Liver (tissue), 8 donors: ENCODE measurements at regions not wholly inside any gene's neighbourhood (a gene's known extent, or its start where the extent isn't known, plus 50 kb on each side); places are given as distances from the start of the nearest gene placed in this dataset.
A peak's percentile ranks its signal among the peaks of the same experiment; 100 is the strongest.
"Not testable (repeated sequence)": the region's sequence is repeated elsewhere in the genome, so short reads cannot be mapped to it uniquely, and the experiment has no call there.

Source experiments
- DNase-seq: peaks from one replicate; pipeline ENCODE4 v3.0.0-alpha.2; 2017; ENCODE audit warnings: low spot score
- H3K27ac ChIP-seq, 2 donors: one replicate each; pipeline ENCODE4 v1.7.0; 2013; ENCODE audit warnings: inconsistent platforms in 2 of 2, low read length in 2 of 2, control low read depth in 1 of 2, low read depth in 1 of 2, mild to moderate bottlenecking in 1 of 2
- H3K27me3 ChIP-seq, 4 donors: one replicate each; pipeline versions ENCODE4 v1.6.1 to v1.7.0; 2013; ENCODE audit warnings: low read length in 3 of 4, inconsistent platforms in 1 of 4, mild to moderate bottlenecking in 1 of 4, moderate library complexity in 1 of 4; ENCODE audit not compliant: control insufficient read depth in 4 of 4, insufficient read depth in 4 of 4
- H3K36me3 ChIP-seq, 4 donors: one replicate each; pipeline versions ENCODE4 v1.6.1 to v1.7.0; 2013; ENCODE audit warnings: low read length in 3 of 4, mild to moderate bottlenecking in 3 of 4, low read depth in 1 of 4, moderate library complexity in 1 of 4; ENCODE audit not compliant: control insufficient read depth in 4 of 4, insufficient read depth in 3 of 4
- H3K4me1 ChIP-seq, 4 donors: one replicate each; pipeline versions ENCODE4 v1.6.1 to v1.7.0; 2013; ENCODE audit warnings: low read length in 3 of 4, mild to moderate bottlenecking in 3 of 4, moderate library complexity in 1 of 4; ENCODE audit not compliant: control insufficient read depth in 4 of 4, insufficient read depth in 4 of 4
- H3K4me3 ChIP-seq, 3 donors: one replicate each; pipeline versions ENCODE4 v1.6.1 to v1.7.0; 2013; ENCODE audit warnings: low read length in 3 of 3, control low read depth in 1 of 3, low read depth in 1 of 3, mild to moderate bottlenecking in 1 of 3
- H3K9ac ChIP-seq, 2 donors: one replicate each; pipeline ENCODE4 v1.7.0; 2013; ENCODE audit warnings: low read length in 2 of 2, mild to moderate bottlenecking in 2 of 2, moderate library complexity in 2 of 2, control low read depth in 1 of 2, low read depth in 1 of 2
- H3K9me3 ChIP-seq, 4 donors: one replicate each; pipeline versions ENCODE4 v1.6.1 to v1.7.0; 2013; ENCODE audit warnings: low read length in 3 of 4; ENCODE audit not compliant: control insufficient read depth in 4 of 4
- FOXA2 ChIP-seq: IDR thresholded peaks from 2 replicates; pipeline ENCODE4 v1.6.1; 2016; ENCODE audit warnings: antibody characterized with exemption
- HNF4A ChIP-seq, 2 donors: conservative IDR thresholded peaks; 2 replicates each; pipeline ENCODE4 v1.6.1; 2016; ENCODE audit warnings: antibody characterized with exemption in 2 of 2, mild to moderate bottlenecking in 2 of 2
- JUND ChIP-seq, 2 donors: IDR thresholded peaks; 2 replicates each; pipeline ENCODE4 v1.6.1; 2016; ENCODE audit warnings: antibody characterized with exemption in 2 of 2
- WGBS: extraction: QIAGEN DNeasy Blood & Tissue Kit; methylation state at CpG from one replicate; pipeline ENCODE4 v1.1.7; 2013; 5-methylcytosine and 5-hydroxymethylcytosine counted together
- TF ChIP-seq, protein P1 (sequence below): fragments of 150-350 bp; IDR thresholded peaks from 2 replicates; pipeline ENCODE4 v1.5.1; 2017; ENCODE audit warnings: improper control_type of control experiment, low read depth, low read length; ENCODE audit not compliant: missing input control
- TF ChIP-seq, protein P2 (sequence below): IDR thresholded peaks from 2 replicates; pipeline ENCODE4 v1.6.1; 2016; ENCODE audit warnings: antibody characterized with exemption, mild to moderate bottlenecking
- donor health status: healthy.
- donor health status: healthy.
- donor health status: healthy.
- donor health status: healthy.
- donor health status: healthy.

- TF ChIP-seq, protein P1, sequence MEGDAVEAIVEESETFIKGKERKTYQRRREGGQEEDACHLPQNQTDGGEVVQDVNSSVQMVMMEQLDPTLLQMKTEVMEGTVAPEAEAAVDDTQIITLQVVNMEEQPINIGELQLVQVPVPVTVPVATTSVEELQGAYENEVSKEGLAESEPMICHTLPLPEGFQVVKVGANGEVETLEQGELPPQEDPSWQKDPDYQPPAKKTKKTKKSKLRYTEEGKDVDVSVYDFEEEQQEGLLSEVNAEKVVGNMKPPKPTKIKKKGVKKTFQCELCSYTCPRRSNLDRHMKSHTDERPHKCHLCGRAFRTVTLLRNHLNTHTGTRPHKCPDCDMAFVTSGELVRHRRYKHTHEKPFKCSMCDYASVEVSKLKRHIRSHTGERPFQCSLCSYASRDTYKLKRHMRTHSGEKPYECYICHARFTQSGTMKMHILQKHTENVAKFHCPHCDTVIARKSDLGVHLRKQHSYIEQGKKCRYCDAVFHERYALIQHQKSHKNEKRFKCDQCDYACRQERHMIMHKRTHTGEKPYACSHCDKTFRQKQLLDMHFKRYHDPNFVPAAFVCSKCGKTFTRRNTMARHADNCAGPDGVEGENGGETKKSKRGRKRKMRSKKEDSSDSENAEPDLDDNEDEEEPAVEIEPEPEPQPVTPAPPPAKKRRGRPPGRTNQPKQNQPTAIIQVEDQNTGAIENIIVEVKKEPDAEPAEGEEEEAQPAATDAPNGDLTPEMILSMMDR: no peak
- no peak for TF ChIP-seq FOXA2
These were observed 85.3 kb upstream of the POU3F4 start (continued) for GRCh38 chrX:83422836-83423235.

GRCh38 chrX:83442552-83442951 is 65.5 kb upstream of the POU3F4 start:
- H3K9ac ChIP-seq, H3K4me3 ChIP-seq, DNase-seq, H3K9me3 ChIP-seq, H3K36me3 ChIP-seq, H3K27me3 ChIP-seq, H3K4me1 ChIP-seq, H3K27ac ChIP-seq: not testable (repeated sequence)
- 96% methylated on average over 3 of the region's 3 CpGs for WGBS

DNA sequence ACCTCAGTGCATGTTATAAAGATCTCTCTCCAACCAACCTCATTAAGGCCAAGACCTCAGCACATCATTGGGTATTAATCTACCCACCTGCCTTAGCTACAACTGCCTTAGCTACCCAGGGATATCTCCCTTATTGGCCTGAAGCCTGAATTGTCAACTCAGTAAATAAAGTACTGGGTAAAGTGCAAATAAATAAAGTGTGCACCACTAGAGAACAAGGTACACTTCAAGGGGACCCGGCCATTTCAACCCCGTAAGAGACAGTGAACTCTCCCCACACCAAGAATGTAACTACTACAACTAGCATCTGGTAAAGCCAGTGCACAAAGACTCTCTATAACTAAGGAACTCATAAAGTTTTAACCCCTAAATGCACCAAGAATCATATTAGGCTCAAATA is 61.7 kb upstream of the POU3F4 start:
- Histone ChIP-seq H3K9me3 (no peaks in the 10 kb centered on the region), H3K4me3 (no peak overlapping the region), H3K4me1 (no peaks in the 10 kb centered on the region), H3K27ac (no peak overlapping the region), H3K27me3 (no peaks in the 10 kb centered on the region), H3K9ac (no peak overlapping the region), H3K36me3 (no peaks in the 10 kb centered on the region)
- WGBS: 23% methylated on average over 2 of the region's 2 CpGs
- TF ChIP-seq JUND (IDR thresholded peaks at IDR 0.05) (no peak), HNF4A (conservative IDR thresholded peaks at IDR 0.05) (peak; percentile 36 to 46)
- TF ChIP-seq, protein P2, sequence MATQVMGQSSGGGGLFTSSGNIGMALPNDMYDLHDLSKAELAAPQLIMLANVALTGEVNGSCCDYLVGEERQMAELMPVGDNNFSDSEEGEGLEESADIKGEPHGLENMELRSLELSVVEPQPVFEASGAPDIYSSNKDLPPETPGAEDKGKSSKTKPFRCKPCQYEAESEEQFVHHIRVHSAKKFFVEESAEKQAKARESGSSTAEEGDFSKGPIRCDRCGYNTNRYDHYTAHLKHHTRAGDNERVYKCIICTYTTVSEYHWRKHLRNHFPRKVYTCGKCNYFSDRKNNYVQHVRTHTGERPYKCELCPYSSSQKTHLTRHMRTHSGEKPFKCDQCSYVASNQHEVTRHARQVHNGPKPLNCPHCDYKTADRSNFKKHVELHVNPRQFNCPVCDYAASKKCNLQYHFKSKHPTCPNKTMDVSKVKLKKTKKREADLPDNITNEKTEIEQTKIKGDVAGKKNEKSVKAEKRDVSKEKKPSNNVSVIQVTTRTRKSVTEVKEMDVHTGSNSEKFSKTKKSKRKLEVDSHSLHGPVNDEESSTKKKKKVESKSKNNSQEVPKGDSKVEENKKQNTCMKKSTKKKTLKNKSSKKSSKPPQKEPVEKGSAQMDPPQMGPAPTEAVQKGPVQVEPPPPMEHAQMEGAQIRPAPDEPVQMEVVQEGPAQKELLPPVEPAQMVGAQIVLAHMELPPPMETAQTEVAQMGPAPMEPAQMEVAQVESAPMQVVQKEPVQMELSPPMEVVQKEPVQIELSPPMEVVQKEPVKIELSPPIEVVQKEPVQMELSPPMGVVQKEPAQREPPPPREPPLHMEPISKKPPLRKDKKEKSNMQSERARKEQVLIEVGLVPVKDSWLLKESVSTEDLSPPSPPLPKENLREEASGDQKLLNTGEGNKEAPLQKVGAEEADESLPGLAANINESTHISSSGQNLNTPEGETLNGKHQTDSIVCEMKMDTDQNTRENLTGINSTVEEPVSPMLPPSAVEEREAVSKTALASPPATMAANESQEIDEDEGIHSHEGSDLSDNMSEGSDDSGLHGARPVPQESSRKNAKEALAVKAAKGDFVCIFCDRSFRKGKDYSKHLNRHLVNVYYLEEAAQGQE: no peak
- no peak for DNase-seq
